ENCODE measurements at regions not wholly inside any gene's neighbourhood (a gene's known extent, or its start where the extent isn't known, plus 50 kb on each side); places are given as distances from the start of the nearest gene placed in this dataset.
A peak's percentile ranks its signal among the peaks of the same experiment; 100 is the strongest.

DNA sequence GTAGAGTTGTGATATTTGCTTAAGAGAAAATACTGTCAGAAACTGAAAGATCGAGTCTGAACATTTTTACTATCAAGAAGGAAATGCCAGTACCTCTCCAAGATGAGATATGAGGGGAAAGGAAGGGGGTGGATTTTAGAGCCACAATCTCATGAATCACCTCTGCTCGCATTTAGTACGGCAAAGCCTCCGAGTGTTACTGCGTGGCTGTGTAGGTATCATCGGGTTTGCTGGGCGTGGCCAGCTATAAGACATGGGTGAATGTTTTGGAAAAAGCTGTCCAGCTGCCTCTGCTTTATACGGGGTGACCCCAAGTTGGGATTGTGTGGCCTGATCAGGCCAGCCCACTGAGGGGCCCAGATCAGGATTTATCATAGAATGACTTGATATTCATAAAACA, 826.4 kb downstream of the SOCS6 start:
- Histone ChIP-seq H3K27ac (ENCODE audit: insufficient read depth in 1 of 2, low read depth in 1 of 2, low read length in 2 of 2, poor library complexity in 1 of 2, severe bottlenecking in 2 of 2) (no peak overlapping the region), H3K27me3 (replicated peaks in 2 of 5; ENCODE audit: control insufficient read depth in 4 of 5, insufficient read depth in 5 of 5, low read length in 4 of 5) (no peaks in the 10 kb centered on the region), H3K36me3 (ENCODE audit: control insufficient read depth in 4 of 4, insufficient read depth in 4 of 4, low read length in 3 of 4) (no peaks in the 10 kb centered on the region), H3K4me1 (ENCODE audit: control extremely low read depth in 1 of 4, control insufficient read depth in 4 of 4, insufficient read depth in 4 of 4, low read length in 3 of 4) (no peaks in the 10 kb centered on the region), H3K4me3 (ENCODE audit: control insufficient read depth in 1 of 7, extremely low read depth in 1 of 7, insufficient read depth in 4 of 7, low read depth in 2 of 7, low read length in 6 of 7) (no peak overlapping the region), H3K9me3 (ENCODE audit: control extremely low read depth in 1 of 5, control insufficient read depth in 4 of 5, insufficient read depth in 2 of 5, low read depth in 1 of 5, low read length in 4 of 5) (peaks cover 0 to 1% (median 0%) of the 10 kb centered on the region in 5 experiments)
- CTCF ChIA-PET = no interaction called here
- POLR2A ChIA-PET = no interaction called here
- no peak for DNase-seq
- WGBS (ENCODE audit: insufficient coverage) = 100% methylated on average over 7 of the region's 8 CpGs

DNA sequence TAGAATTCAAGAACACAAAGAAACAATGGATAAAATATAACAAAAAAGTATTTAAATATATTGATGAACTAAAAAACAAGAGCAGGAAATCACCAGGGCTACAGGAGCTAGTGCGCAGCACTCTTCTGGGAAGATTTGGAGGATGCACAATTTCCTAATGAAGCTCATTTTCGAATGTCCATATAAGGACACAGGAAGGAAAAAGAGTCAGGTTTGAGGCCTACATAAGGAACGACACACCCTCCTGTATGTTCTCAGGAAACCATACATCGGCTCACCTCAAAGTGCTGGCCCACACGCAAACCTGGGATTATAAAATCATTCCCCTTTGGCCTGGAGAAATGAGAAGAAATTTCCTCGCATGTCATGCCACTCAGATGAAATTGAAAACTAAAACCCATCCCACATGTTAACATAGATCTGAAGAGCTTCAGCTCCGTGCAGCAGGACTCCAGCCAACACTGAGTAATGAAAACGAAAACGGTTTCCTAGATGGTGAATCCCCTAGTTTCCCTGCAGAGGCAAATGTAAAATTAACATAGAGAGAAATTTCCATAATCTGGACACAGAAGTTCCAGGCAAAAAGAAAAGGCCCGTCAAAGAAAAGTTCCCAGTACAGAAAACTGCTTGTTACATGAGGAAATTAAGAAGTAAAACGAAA, 825.8 kb downstream of the SOCS6 start:
- no peaks in the 10 kb centered on the region for H3K4me1 ChIP-seq (ENCODE audit: control extremely low read depth in 1 of 4, control insufficient read depth in 4 of 4, insufficient read depth in 4 of 4, low read length in 3 of 4)
- 92% methylated on average over 8 of the region's 11 CpGs for WGBS (ENCODE audit: insufficient coverage)
- CTCF ChIA-PET = no interaction called here
- no peaks in the 10 kb centered on the region for H3K27me3 ChIP-seq (replicated peaks in 2 of 5; ENCODE audit: control insufficient read depth in 4 of 5, insufficient read depth in 5 of 5, low read length in 4 of 5)
- no peak overlapping the region for H3K4me3 ChIP-seq (ENCODE audit: control insufficient read depth in 1 of 7, extremely low read depth in 1 of 7, insufficient read depth in 4 of 7, low read depth in 2 of 7, low read length in 6 of 7)
- H3K36me3 ChIP-seq (ENCODE audit: control insufficient read depth in 4 of 4, insufficient read depth in 4 of 4, low read length in 3 of 4) = no peaks in the 10 kb centered on the region
- no peak overlapping the region for H3K27ac ChIP-seq (ENCODE audit: insufficient read depth in 1 of 2, low read depth in 1 of 2, low read length in 2 of 2, poor library complexity in 1 of 2, severe bottlenecking in 2 of 2)
- POLR2A ChIA-PET = no interaction called here
- peaks cover 0 to 1% (median 0%) of the 10 kb centered on the region in 5 experiments for H3K9me3 ChIP-seq (ENCODE audit: control extremely low read depth in 1 of 5, control insufficient read depth in 4 of 5, insufficient read depth in 2 of 5, low read depth in 1 of 5, low read length in 4 of 5)
- no peak for DNase-seq

DNA sequence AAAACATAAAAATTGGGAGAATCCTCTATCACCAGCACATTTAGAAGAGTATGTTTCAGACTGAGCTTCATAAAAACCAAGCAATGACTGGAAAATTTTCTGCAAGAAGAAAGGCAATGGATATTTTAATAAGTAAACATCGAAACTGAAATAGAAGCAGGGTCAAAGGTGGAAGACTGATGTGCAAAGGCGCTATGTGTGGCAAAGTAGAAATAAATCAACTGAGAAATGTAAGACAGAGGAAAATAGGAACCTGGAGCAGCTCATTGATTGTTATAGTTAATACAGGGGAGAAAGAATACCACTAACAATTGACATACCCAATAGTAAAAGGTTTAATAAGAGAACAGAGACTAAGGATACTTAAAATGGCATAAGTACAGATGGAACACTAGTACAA, 818.4 kb downstream of the SOCS6 start:
- Histone ChIP-seq H3K36me3 (ENCODE audit: control insufficient read depth in 4 of 4, insufficient read depth in 4 of 4, low read length in 3 of 4) (no peaks in the 10 kb centered on the region), H3K27ac (ENCODE audit: insufficient read depth in 1 of 2, low read depth in 1 of 2, low read length in 2 of 2, poor library complexity in 1 of 2, severe bottlenecking in 2 of 2) (no peak overlapping the region), H3K4me1 (ENCODE audit: control extremely low read depth in 1 of 4, control insufficient read depth in 4 of 4, insufficient read depth in 4 of 4, low read length in 3 of 4) (peaks cover 0 to 2% (median 0%) of the 10 kb centered on the region in 4 experiments), H3K4me3 (ENCODE audit: control insufficient read depth in 1 of 7, extremely low read depth in 1 of 7, insufficient read depth in 4 of 7, low read depth in 2 of 7, low read length in 6 of 7) (no peak overlapping the region), H3K9me3 (ENCODE audit: control extremely low read depth in 1 of 5, control insufficient read depth in 4 of 5, insufficient read depth in 2 of 5, low read depth in 1 of 5, low read length in 4 of 5) (peaks cover 0 to 1% (median 0%) of the 10 kb centered on the region in 5 experiments), H3K27me3 (replicated peaks in 2 of 5; ENCODE audit: control insufficient read depth in 4 of 5, insufficient read depth in 5 of 5, low read length in 4 of 5) (no peaks in the 10 kb centered on the region)
- 100% methylated on average over 1 of the region's 2 CpGs for whole genome bisulfite sequencing (ENCODE audit: insufficient coverage)
- DNase-seq = no peak
- CTCF ChIA-PET = no interaction called here
- POLR2A ChIA-PET = no interaction called here

DNA sequence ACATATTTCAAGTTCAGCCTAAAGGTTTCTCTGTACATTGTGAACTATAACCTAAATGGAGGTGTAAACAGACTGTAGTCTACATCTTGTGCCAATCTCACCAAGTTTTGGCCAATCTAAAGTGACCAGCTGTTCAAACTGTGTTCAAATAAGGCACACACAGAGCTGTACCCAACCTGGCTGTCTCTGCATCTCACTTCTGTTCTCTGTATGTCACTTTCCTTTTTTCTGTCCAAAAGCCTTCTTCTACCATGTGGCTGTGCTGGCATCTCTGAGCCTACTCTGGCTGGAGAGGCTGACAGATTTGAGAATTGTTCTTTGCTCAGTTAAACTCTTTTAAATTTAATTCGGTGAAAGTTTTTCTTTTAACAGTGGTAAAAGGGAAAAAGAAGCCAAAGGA, 817.9 kb downstream of the SOCS6 start:
- H3K9me3 ChIP-seq (ENCODE audit: control extremely low read depth in 1 of 5, control insufficient read depth in 4 of 5, insufficient read depth in 2 of 5, low read depth in 1 of 5, low read length in 4 of 5) = peaks cover 0 to 1% (median 0%) of the 10 kb centered on the region in 5 experiments
- H3K36me3 ChIP-seq (ENCODE audit: control insufficient read depth in 4 of 4, insufficient read depth in 4 of 4, low read length in 3 of 4) = no peaks in the 10 kb centered on the region
- no peak overlapping the region for H3K4me3 ChIP-seq (ENCODE audit: control insufficient read depth in 1 of 7, extremely low read depth in 1 of 7, insufficient read depth in 4 of 7, low read depth in 2 of 7, low read length in 6 of 7)
- WGBS (ENCODE audit: insufficient coverage) = 40% methylated on average over 1 of the region's 1 CpG
- no peak for DNase-seq
- POLR2A ChIA-PET = no interaction called here
- no peaks in the 10 kb centered on the region for H3K27me3 ChIP-seq (replicated peaks in 2 of 5; ENCODE audit: control insufficient read depth in 4 of 5, insufficient read depth in 5 of 5, low read length in 4 of 5)
- CTCF ChIA-PET = no interaction called here
- no peak overlapping the region for H3K27ac ChIP-seq (ENCODE audit: insufficient read depth in 1 of 2, low read depth in 1 of 2, low read length in 2 of 2, poor library complexity in 1 of 2, severe bottlenecking in 2 of 2)
- peaks cover 0 to 2% (median 0%) of the 10 kb centered on the region in 4 experiments for H3K4me1 ChIP-seq (ENCODE audit: control extremely low read depth in 1 of 4, control insufficient read depth in 4 of 4, insufficient read depth in 4 of 4, low read length in 3 of 4)

DNA sequence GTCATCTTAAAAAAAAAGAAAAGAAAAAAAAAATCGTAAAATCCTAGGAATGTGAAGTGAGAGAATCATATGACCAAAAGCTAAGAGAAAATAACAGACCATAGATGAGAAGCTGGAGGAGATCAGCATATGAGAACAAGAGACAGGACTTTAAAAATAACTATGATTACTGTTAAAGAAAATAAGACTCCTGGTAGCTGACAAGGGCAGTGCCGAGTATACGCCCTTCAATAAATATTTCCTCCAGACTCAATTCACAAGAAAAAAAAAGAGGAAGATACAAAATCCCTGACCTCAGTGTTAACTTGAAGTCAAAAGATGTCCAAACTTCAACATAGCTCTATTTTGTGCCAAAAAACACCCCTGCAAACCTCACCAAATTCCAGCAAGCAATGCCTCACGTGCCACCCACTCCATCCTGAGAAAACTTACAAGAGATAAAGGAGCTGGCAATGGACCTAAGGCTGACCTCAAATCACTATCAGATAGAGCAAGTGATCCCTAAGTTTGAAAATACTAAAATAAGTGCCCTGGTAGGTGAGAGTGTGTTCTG, 817.2 kb downstream of the SOCS6 start:
- Histone ChIP-seq H3K4me3 (ENCODE audit: control insufficient read depth in 1 of 7, extremely low read depth in 1 of 7, insufficient read depth in 4 of 7, low read depth in 2 of 7, low read length in 6 of 7) (no peak overlapping the region), H3K9me3 (ENCODE audit: control extremely low read depth in 1 of 5, control insufficient read depth in 4 of 5, insufficient read depth in 2 of 5, low read depth in 1 of 5, low read length in 4 of 5) (peaks cover 0 to 1% (median 0%) of the 10 kb centered on the region in 5 experiments), H3K27ac (ENCODE audit: insufficient read depth in 1 of 2, low read depth in 1 of 2, low read length in 2 of 2, poor library complexity in 1 of 2, severe bottlenecking in 2 of 2) (no peak overlapping the region), H3K27me3 (replicated peaks in 2 of 5; ENCODE audit: control insufficient read depth in 4 of 5, insufficient read depth in 5 of 5, low read length in 4 of 5) (no peaks in the 10 kb centered on the region), H3K36me3 (ENCODE audit: control insufficient read depth in 4 of 4, insufficient read depth in 4 of 4, low read length in 3 of 4) (no peaks in the 10 kb centered on the region), H3K4me1 (ENCODE audit: control extremely low read depth in 1 of 4, control insufficient read depth in 4 of 4, insufficient read depth in 4 of 4, low read length in 3 of 4) (peaks cover 0 to 2% (median 0%) of the 10 kb centered on the region in 4 experiments)
- DNase-seq = no peak
- ChIA-PET POLR2A (no interaction called here), CTCF (no interaction called here)
- WGBS (ENCODE audit: insufficient coverage) = 100% methylated on average over 2 of the region's 4 CpGs

DNA sequence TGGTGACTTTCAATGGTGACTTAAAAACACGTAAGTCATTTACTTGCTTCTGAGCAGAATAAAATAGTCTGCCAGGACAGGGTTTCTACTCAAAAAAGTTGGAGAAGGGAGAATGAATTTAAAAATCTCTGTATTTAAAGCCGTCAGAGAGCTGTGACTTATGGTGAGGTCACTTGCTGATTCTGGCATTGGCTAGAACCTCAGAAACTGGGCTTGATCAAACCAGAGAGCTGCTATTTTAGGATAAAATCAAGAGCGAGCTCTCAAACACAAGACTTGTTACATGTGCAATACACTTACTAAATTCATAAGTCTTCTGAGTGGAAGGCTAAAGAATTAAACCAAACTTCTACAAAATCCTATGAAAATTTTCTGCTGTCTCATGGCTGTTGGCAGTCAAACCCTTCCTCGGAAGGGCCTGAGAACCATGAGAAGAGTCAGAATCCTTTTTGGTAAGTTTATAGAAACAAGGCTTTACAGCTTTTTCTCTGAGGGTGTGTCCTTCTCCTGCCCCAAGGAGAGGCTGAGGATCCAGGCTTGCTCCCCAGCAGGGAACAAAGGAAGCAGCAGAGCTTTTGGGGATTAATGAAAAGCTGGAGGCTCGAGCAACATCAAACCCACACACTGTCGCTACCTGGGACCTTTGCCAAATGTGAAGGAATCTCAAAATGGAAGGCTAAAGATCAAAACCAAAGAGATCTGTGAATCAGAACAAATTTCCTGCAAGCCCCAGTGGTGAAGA, 816.4 kb downstream of the SOCS6 start:
- POLR2A ChIA-PET = no interaction called here
- H3K9me3 ChIP-seq (ENCODE audit: control extremely low read depth in 1 of 5, control insufficient read depth in 4 of 5, insufficient read depth in 2 of 5, low read depth in 1 of 5, low read length in 4 of 5) = peaks cover 0 to 1% (median 0%) of the 10 kb centered on the region in 5 experiments
- H3K27ac ChIP-seq (ENCODE audit: insufficient read depth in 1 of 2, low read depth in 1 of 2, low read length in 2 of 2, poor library complexity in 1 of 2, severe bottlenecking in 2 of 2) = no peak overlapping the region
- peak in 2 of 3 donors; percentile 18 to 26 for DNase-seq
- H3K27me3 ChIP-seq (replicated peaks in 2 of 5; ENCODE audit: control insufficient read depth in 4 of 5, insufficient read depth in 5 of 5, low read length in 4 of 5) = no peaks in the 10 kb centered on the region
- H3K4me1 ChIP-seq (ENCODE audit: control extremely low read depth in 1 of 4, control insufficient read depth in 4 of 4, insufficient read depth in 4 of 4, low read length in 3 of 4) = peaks cover 0 to 2% (median 0%) of the 10 kb centered on the region in 4 experiments
- 52% methylated on average over 3 of the region's 6 CpGs for whole genome bisulfite sequencing (ENCODE audit: insufficient coverage)
- H3K4me3 ChIP-seq (ENCODE audit: control insufficient read depth in 1 of 7, extremely low read depth in 1 of 7, insufficient read depth in 4 of 7, low read depth in 2 of 7, low read length in 6 of 7) = peak overlapping the region in 1 of 7 experiments; percentile 48
- CTCF ChIA-PET = no interaction called here
- no peaks in the 10 kb centered on the region for H3K36me3 ChIP-seq (ENCODE audit: control insufficient read depth in 4 of 4, insufficient read depth in 4 of 4, low read length in 3 of 4)

DNA sequence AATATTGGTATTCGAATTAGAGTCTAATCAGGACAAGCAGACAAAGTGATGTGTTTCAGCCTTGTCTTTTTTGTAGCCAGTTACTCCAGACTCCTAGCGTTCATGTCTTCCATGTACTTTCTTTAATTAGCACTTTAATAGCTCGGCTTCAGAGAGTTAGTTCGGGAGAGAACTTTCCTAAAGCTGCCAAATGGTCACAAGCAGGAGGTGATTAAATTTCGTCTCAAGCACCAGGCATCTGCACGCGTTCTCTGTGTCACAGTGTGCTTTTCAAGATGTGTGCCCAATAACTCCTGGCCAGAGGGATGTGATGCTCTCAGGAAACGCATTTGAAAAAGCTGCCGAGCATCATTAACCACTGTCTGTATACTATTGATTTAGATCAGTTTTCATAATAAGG, 790.8 kb downstream of the SOCS6 start:
- POLR2A ChIA-PET = no interaction called here
- CTCF ChIA-PET = no interaction called here

More for the DNA sequence above, 790.8 kb downstream of the SOCS6 start:
- H3K36me3 ChIP-seq (ENCODE audit: control insufficient read depth in 4 of 4, insufficient read depth in 4 of 4, low read length in 3 of 4) = no peaks in the 10 kb centered on the region
- no peak for DNase-seq
- no peak overlapping the region for H3K27ac ChIP-seq (ENCODE audit: insufficient read depth in 1 of 2, low read depth in 1 of 2, low read length in 2 of 2, poor library complexity in 1 of 2, severe bottlenecking in 2 of 2)
- H3K27me3 ChIP-seq (replicated peaks in 2 of 5; ENCODE audit: control insufficient read depth in 4 of 5, insufficient read depth in 5 of 5, low read length in 4 of 5) = no peaks in the 10 kb centered on the region
- H3K4me3 ChIP-seq (ENCODE audit: control insufficient read depth in 1 of 7, extremely low read depth in 1 of 7, insufficient read depth in 4 of 7, low read depth in 2 of 7, low read length in 6 of 7) = no peak overlapping the region
- WGBS (ENCODE audit: insufficient coverage) = 73% methylated on average over 7 of the region's 9 CpGs
- no peaks in the 10 kb centered on the region for H3K4me1 ChIP-seq (ENCODE audit: control extremely low read depth in 1 of 4, control insufficient read depth in 4 of 4, insufficient read depth in 4 of 4, low read length in 3 of 4)
- no peaks in the 10 kb centered on the region for H3K9me3 ChIP-seq (ENCODE audit: control extremely low read depth in 1 of 5, control insufficient read depth in 4 of 5, insufficient read depth in 2 of 5, low read depth in 1 of 5, low read length in 4 of 5)
